ENCODE measurements at regions not wholly inside any gene's neighbourhood (a gene's known extent, or its start where the extent isn't known, plus 50 kb on each side); places are given as distances from the start of the nearest gene placed in this dataset.

DNA sequence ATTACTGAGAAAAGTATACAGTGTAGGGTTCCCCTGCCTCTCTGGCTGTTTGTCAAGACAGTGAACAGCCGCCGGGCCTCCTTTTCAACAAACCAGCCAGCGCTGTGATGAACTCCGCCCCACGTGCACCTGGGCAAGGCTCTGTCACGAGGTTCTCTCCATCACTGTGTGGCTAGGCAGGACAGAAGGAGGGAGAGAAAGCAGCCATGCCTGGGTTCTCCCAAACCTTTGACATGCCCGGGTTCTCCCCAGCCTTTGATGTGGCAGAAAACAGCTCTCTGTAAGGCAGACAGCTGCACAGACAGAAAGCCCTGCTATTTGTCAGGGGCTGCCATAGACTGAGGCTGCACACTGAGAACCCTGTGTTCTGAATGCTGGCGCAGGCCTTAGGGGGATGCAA is 101.4 kb upstream of the TRPM1 start:
- no peak overlapping the region for H3K27ac ChIP-seq (ENCODE audit: low read length)
- no peak overlapping the region for H3K4me3 ChIP-seq (ENCODE audit: low read length)
- no peaks in the 10 kb centered on the region for H3K9me2 ChIP-seq (ENCODE audit: insufficient read depth, low read length)
- no peak for TF ChIP-seq EZH2 (IDR thresholded peaks at IDR 0.05; ENCODE audit: borderline replicate concordance, insufficient read depth, low read length, poor library complexity, severe bottlenecking)
- TF ChIP-seq POLR2AphosphoS5 (IDR thresholded peaks at IDR 0.05), result no peak
- TF ChIP-seq EP300 (conservative IDR thresholded peaks at IDR 0.05; ENCODE audit: poor library complexity, severe bottlenecking), result no peak
- TF ChIP-seq, protein P1, sequence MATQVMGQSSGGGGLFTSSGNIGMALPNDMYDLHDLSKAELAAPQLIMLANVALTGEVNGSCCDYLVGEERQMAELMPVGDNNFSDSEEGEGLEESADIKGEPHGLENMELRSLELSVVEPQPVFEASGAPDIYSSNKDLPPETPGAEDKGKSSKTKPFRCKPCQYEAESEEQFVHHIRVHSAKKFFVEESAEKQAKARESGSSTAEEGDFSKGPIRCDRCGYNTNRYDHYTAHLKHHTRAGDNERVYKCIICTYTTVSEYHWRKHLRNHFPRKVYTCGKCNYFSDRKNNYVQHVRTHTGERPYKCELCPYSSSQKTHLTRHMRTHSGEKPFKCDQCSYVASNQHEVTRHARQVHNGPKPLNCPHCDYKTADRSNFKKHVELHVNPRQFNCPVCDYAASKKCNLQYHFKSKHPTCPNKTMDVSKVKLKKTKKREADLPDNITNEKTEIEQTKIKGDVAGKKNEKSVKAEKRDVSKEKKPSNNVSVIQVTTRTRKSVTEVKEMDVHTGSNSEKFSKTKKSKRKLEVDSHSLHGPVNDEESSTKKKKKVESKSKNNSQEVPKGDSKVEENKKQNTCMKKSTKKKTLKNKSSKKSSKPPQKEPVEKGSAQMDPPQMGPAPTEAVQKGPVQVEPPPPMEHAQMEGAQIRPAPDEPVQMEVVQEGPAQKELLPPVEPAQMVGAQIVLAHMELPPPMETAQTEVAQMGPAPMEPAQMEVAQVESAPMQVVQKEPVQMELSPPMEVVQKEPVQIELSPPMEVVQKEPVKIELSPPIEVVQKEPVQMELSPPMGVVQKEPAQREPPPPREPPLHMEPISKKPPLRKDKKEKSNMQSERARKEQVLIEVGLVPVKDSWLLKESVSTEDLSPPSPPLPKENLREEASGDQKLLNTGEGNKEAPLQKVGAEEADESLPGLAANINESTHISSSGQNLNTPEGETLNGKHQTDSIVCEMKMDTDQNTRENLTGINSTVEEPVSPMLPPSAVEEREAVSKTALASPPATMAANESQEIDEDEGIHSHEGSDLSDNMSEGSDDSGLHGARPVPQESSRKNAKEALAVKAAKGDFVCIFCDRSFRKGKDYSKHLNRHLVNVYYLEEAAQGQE (IDR thresholded peaks at IDR 0.05; ENCODE audit: borderline replicate concordance), result no peak
- TF ChIP-seq TAF1 (IDR thresholded peaks at IDR 0.05; ENCODE audit: low read depth), result no peak
- TF ChIP-seq, protein P2, sequence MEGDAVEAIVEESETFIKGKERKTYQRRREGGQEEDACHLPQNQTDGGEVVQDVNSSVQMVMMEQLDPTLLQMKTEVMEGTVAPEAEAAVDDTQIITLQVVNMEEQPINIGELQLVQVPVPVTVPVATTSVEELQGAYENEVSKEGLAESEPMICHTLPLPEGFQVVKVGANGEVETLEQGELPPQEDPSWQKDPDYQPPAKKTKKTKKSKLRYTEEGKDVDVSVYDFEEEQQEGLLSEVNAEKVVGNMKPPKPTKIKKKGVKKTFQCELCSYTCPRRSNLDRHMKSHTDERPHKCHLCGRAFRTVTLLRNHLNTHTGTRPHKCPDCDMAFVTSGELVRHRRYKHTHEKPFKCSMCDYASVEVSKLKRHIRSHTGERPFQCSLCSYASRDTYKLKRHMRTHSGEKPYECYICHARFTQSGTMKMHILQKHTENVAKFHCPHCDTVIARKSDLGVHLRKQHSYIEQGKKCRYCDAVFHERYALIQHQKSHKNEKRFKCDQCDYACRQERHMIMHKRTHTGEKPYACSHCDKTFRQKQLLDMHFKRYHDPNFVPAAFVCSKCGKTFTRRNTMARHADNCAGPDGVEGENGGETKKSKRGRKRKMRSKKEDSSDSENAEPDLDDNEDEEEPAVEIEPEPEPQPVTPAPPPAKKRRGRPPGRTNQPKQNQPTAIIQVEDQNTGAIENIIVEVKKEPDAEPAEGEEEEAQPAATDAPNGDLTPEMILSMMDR (IDR thresholded peaks at IDR 0.05; ENCODE audit: poor library complexity, severe bottlenecking), result no peak
- TF ChIP-seq MXI1 (conservative IDR thresholded peaks at IDR 0.05; ENCODE audit: poor library complexity, severe bottlenecking), result no peak
- TF ChIP-seq SMC3 (conservative IDR thresholded peaks at IDR 0.05; ENCODE audit: poor library complexity), result no peak
- TF ChIP-seq RAD21 (conservative IDR thresholded peaks at IDR 0.05), result no peak
- H4K20me1 ChIP-seq (ENCODE audit: insufficient read depth), result no peaks in the 10 kb centered on the region
- no peaks in the 10 kb centered on the region for H3K79me2 ChIP-seq (replicated peaks; ENCODE audit: insufficient read depth, low read length)
- H3K4me2 ChIP-seq (ENCODE audit: low read length), result no peak overlapping the region
- no peak overlapping the region for H3K9ac ChIP-seq (ENCODE audit: low read length)
- no peaks in the 10 kb centered on the region for H3F3A ChIP-seq (ENCODE audit: insufficient read depth, low read length, poor library complexity, severe bottlenecking)
- no peak overlapping the region for H2AFZ ChIP-seq (ENCODE audit: low read depth, low read length)
- H3K36me3 ChIP-seq (ENCODE audit: insufficient read depth, low read length), result no peaks in the 10 kb centered on the region
- no peaks in the 10 kb centered on the region for H3K27me3 ChIP-seq (ENCODE audit: insufficient read depth, low read depth, low read length)
- no peaks in the 10 kb centered on the region for H3K9me3 ChIP-seq (ENCODE audit: low read length)

DNA sequence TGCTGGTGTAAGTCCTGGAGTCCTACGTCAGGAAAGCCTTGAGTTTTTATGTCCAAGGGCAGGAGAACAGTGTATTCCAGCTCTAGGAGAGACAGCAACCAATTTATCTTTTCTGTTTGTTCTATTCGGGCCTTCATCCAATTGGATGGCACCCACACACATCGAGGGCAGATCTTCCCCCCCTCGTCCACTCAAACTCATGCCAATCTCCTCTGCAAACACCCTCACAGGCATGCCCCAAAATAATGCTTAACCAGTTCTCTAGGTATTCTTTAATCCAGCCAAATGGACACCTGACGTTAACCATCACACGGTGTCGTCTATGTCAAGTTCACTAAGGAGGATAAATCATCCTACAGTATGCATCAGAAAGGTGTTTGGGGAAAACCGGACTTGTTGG is 102.5 kb upstream of the TRPM1 start:
- no peaks in the 10 kb centered on the region for H3F3A ChIP-seq (ENCODE audit: insufficient read depth, low read length, poor library complexity, severe bottlenecking)
- H3K9ac ChIP-seq (ENCODE audit: low read length), result no peak overlapping the region
- no peak overlapping the region for H3K4me2 ChIP-seq (ENCODE audit: low read length)
- H3K27me3 ChIP-seq (ENCODE audit: insufficient read depth, low read depth, low read length), result no peaks in the 10 kb centered on the region
- no peaks in the 10 kb centered on the region for H3K79me2 ChIP-seq (replicated peaks; ENCODE audit: insufficient read depth, low read length)
- TF ChIP-seq, protein P1 (IDR thresholded peaks at IDR 0.05; ENCODE audit: borderline replicate concordance), result no peak
- TF ChIP-seq, protein P2 (IDR thresholded peaks at IDR 0.05; ENCODE audit: poor library complexity, severe bottlenecking), result no peak
- no peak for TF ChIP-seq TAF1 (IDR thresholded peaks at IDR 0.05; ENCODE audit: low read depth)
- no peak for TF ChIP-seq EZH2 (IDR thresholded peaks at IDR 0.05; ENCODE audit: borderline replicate concordance, insufficient read depth, low read length, poor library complexity, severe bottlenecking)
- TF ChIP-seq SMC3 (conservative IDR thresholded peaks at IDR 0.05; ENCODE audit: poor library complexity), result no peak
- no peak for TF ChIP-seq MXI1 (conservative IDR thresholded peaks at IDR 0.05; ENCODE audit: poor library complexity, severe bottlenecking)
- TF ChIP-seq EP300 (conservative IDR thresholded peaks at IDR 0.05; ENCODE audit: poor library complexity, severe bottlenecking), result no peak
- no peak for TF ChIP-seq POLR2AphosphoS5 (IDR thresholded peaks at IDR 0.05)
- TF ChIP-seq RAD21 (conservative IDR thresholded peaks at IDR 0.05), result no peak
- H2AFZ ChIP-seq (ENCODE audit: low read depth, low read length), result no peak overlapping the region
- H3K27ac ChIP-seq (ENCODE audit: low read length), result no peak overlapping the region
- no peaks in the 10 kb centered on the region for H3K9me2 ChIP-seq (ENCODE audit: insufficient read depth, low read length)
- no peaks in the 10 kb centered on the region for H3K36me3 ChIP-seq (ENCODE audit: insufficient read depth, low read length)
- no peaks in the 10 kb centered on the region for H3K9me3 ChIP-seq (ENCODE audit: low read length)
- H3K4me3 ChIP-seq (ENCODE audit: low read length), result no peak overlapping the region
- H4K20me1 ChIP-seq (ENCODE audit: insufficient read depth), result no peaks in the 10 kb centered on the region
